Vagina (tissue), 2 donors: ENCODE measurements at regions not wholly inside any gene's neighbourhood (a gene's known extent, or its start where the extent isn't known, plus 50 kb on each side); places are given as distances from the start of the nearest gene placed in this dataset.

Experiments
- DNase-seq, 2 donors: peaks; one replicate each; pipeline ENCODE4 v3.0.0-alpha.2; 2017; ENCODE audit errors: extremely low spot score in 2 of 2
- H3K27ac ChIP-seq: fragments of 200-600 bp; sonication (generic); one replicate; pipeline ENCODE4 v1.5.1; 2019
- H3K27me3 ChIP-seq: fragments of 200-600 bp; sonication (generic); one replicate; pipeline ENCODE4 v1.5.1; 2019
- H3K36me3 ChIP-seq, 2 donors: fragments of 200-600 bp; sonication (generic); one replicate each; pipeline ENCODE4 v1.5.1; 2017 to 2019
- H3K4me1 ChIP-seq: fragments of 200-600 bp; sonication (generic); one replicate; pipeline ENCODE4 v1.5.1; 2019
- H3K4me3 ChIP-seq, 2 donors: fragments of 200-600 bp; sonication (generic); 1 replicate in 1 of 2; 2 replicates in 1 of 2; pipeline ENCODE4 v1.5.1; 2016 to 2019
- H3K9me3 ChIP-seq: fragments of 200-600 bp; sonication (generic); one replicate; pipeline ENCODE4 v1.5.1; 2019
- POLR2A ChIP-seq, 2 donors: fragments of 450-650 bp; IDR thresholded peaks; one replicate each; pipeline ENCODE4 v1.6.1; 2017; ENCODE audit warnings: antibody characterized with exemption in 2 of 2, mild to moderate bottlenecking in 2 of 2, moderate library complexity in 2 of 2
- POLR2AphosphoS5 ChIP-seq, 2 donors: sonication (generic); formaldehyde crosslinking; IDR thresholded peaks; one replicate each; pipeline ENCODE4 v1.9.0; 2017; ENCODE audit warnings: antibody characterized with exemption in 2 of 2, mild to moderate bottlenecking in 2 of 2, low read depth in 1 of 2; ENCODE audit not compliant: insufficient read depth in 1 of 2
- intact Hi-C: fragments of 100-400 bp; cut with DNase I; formaldehyde crosslinking; loops from one replicate; pipeline ENCODE4 v1.15.1; 2023
- TF ChIP-seq, protein P1 (sequence below), 3 experiments: fragments of 450-650 bp in 2 of 3; fragments of 200-600 bp in 1 of 3; sonication (generic) in 1 of 3; IDR thresholded peaks; one replicate each; pipeline ENCODE4 v1.5.1; 2017 to 2019; ENCODE audit warnings: antibody characterized with exemption in 3 of 3, mild to moderate bottlenecking in 2 of 3, moderate library complexity in 2 of 3

DNA sequence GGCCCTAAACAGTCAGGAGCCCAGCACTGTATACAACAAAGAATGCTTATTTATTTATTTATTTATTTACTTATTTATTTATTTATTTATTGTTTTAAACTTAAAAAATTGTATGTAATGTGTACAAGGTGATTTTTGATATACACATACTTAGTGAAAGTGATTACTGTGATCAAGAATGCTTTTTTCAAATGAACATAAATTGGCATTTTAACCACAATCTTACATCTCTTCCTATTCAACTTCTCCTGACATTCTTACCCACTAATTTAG lies 776.6 kb downstream of the TSN start:
- TF ChIP-seq, protein P1, sequence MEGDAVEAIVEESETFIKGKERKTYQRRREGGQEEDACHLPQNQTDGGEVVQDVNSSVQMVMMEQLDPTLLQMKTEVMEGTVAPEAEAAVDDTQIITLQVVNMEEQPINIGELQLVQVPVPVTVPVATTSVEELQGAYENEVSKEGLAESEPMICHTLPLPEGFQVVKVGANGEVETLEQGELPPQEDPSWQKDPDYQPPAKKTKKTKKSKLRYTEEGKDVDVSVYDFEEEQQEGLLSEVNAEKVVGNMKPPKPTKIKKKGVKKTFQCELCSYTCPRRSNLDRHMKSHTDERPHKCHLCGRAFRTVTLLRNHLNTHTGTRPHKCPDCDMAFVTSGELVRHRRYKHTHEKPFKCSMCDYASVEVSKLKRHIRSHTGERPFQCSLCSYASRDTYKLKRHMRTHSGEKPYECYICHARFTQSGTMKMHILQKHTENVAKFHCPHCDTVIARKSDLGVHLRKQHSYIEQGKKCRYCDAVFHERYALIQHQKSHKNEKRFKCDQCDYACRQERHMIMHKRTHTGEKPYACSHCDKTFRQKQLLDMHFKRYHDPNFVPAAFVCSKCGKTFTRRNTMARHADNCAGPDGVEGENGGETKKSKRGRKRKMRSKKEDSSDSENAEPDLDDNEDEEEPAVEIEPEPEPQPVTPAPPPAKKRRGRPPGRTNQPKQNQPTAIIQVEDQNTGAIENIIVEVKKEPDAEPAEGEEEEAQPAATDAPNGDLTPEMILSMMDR (IDR thresholded peaks at IDR 0.05) = no peak
- no peak for TF ChIP-seq POLR2AphosphoS5 (IDR thresholded peaks at IDR 0.05; ENCODE audit: insufficient read depth in 1 of 2, low read depth in 1 of 2)
- no peak for TF ChIP-seq POLR2A (IDR thresholded peaks at IDR 0.05)
- Histone ChIP-seq H3K4me1 (no peaks in the 10 kb centered on the region), H3K27me3 (no peaks in the 10 kb centered on the region), H3K27ac (no peak overlapping the region), H3K36me3 (no peaks in the 10 kb centered on the region), H3K9me3 (no peaks in the 10 kb centered on the region), H3K4me3 (no peak overlapping the region)
- no peak for DNase-seq
- intact Hi-C loops = no loop called here

DNA sequence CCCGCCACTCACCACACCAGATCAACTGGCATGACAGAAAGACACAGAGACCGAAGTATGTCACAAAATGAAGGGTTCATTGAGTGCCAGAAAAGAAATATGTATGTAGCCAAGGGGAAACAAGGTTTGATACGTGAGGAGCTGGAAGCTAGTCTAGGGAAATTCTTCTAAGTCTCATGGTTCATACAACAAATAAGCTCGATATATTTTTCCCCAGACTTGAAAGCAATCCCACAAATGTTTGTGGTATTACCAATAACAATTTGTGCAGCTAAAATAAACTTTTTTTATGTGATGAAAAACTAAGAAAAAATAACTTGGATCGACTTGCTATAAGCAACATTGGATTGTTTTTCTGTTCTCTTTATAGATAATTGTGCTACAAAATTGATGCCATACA lies 777.0 kb downstream of the TSN start:
- intact Hi-C loops = no loop called here

DNA sequence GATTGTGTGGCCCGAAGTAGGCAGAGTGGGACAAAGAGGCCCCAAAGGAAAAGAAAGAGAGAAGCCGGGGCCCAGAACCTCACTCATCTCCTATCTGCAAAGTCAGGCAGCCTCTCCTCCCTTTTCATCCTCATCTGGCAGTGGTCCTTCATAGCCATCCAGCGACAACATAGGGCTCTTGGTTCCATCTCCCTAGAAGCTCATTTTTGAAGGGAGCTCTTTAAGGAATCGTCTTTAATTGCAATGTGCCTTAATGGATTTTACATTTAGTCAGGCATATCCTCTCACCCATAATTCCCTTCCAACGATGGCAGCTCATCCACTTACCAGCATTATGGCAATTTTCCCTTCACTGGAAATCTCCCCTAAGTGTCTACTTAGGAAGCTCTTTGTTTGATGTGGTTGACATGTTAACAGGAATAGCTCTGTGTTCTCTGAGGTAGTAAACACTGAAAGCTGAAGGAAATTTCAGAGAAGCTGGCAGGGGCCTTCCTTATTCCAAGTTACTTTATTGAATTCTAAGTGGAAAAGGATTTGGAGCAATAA lies 780.6 kb downstream of the TSN start:
- no peaks in the 10 kb centered on the region for H3K36me3 ChIP-seq
- H3K27ac ChIP-seq = no peak overlapping the region
- no peaks in the 10 kb centered on the region for H3K27me3 ChIP-seq
- TF ChIP-seq, protein P1 (IDR thresholded peaks at IDR 0.05) = no peak
- no peak for TF ChIP-seq POLR2AphosphoS5 (IDR thresholded peaks at IDR 0.05; ENCODE audit: insufficient read depth in 1 of 2, low read depth in 1 of 2)
- TF ChIP-seq POLR2A (IDR thresholded peaks at IDR 0.05) = no peak
- no peak overlapping the region for H3K4me3 ChIP-seq
- no peak for DNase-seq
- H3K4me1 ChIP-seq = no peaks in the 10 kb centered on the region
- intact Hi-C loops = no loop called here
- H3K9me3 ChIP-seq = no peaks in the 10 kb centered on the region

More for the DNA sequence above, 777.0 kb downstream of the TSN start:
- Histone ChIP-seq H3K36me3 (no peaks in the 10 kb centered on the region), H3K27me3 (no peaks in the 10 kb centered on the region), H3K4me1 (no peaks in the 10 kb centered on the region), H3K4me3 (no peak overlapping the region), H3K9me3 (no peaks in the 10 kb centered on the region), H3K27ac (no peak overlapping the region)
- DNase-seq = no peak
- TF ChIP-seq POLR2A (IDR thresholded peaks at IDR 0.05) (no peak), POLR2AphosphoS5 (IDR thresholded peaks at IDR 0.05; ENCODE audit: insufficient read depth in 1 of 2, low read depth in 1 of 2) (no peak)
- TF ChIP-seq, protein P1 (IDR thresholded peaks at IDR 0.05) = no peak

DNA sequence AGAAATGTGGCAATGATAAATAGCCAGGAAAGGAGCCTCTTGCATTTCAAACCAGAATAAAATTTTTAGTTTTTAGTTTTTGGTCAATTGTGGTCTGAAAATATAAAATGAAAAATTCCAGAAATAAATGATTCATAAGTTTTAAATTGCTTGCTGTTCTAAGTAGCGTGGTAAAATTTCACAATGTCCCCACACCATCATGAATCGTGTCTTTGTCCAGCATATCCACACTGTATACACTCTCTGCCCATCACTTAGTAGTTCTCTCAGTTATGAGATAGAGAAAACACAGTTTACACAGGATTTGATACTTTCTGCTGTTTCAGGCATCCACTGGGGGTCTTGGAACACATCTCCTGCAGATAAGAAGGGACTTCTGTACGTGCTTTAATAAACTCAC lies 783.9 kb downstream of the TSN start:
- intact Hi-C loops = no loop called here
- H3K4me3 ChIP-seq = no peak overlapping the region
- H3K27ac ChIP-seq = no peak overlapping the region
- no peaks in the 10 kb centered on the region for H3K27me3 ChIP-seq
- no peaks in the 10 kb centered on the region for H3K4me1 ChIP-seq
- DNase-seq = no peak
- no peaks in the 10 kb centered on the region for H3K36me3 ChIP-seq
- TF ChIP-seq POLR2A (IDR thresholded peaks at IDR 0.05) (no peak), POLR2AphosphoS5 (IDR thresholded peaks at IDR 0.05; ENCODE audit: insufficient read depth in 1 of 2, low read depth in 1 of 2) (no peak)
- no peaks in the 10 kb centered on the region for H3K9me3 ChIP-seq

DNA sequence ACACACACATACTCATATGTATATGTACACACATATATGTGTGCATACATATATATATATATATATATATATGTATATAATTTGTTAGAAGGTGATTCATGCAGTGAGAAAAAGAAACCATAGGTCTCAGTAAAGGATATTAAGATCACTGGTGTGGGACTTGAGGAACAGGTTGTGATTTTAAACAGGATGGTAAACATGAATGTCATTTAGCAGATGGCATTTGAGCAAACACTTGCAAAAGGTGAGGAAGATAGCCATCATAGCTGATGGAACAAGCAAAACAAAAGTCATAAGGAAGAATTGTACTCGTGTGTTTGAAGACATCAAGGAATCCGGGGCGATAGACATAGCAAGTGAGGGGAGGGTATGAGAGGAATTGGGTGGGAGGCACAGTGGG lies 784.5 kb downstream of the TSN start:
- no peaks in the 10 kb centered on the region for H3K27me3 ChIP-seq
- TF ChIP-seq POLR2A (IDR thresholded peaks at IDR 0.05) (no peak), POLR2AphosphoS5 (IDR thresholded peaks at IDR 0.05; ENCODE audit: insufficient read depth in 1 of 2, low read depth in 1 of 2) (no peak)
- TF ChIP-seq, protein P1 (IDR thresholded peaks at IDR 0.05) = no peak

More for the DNA sequence above, 784.5 kb downstream of the TSN start:
- DNase-seq = no peak
- Histone ChIP-seq H3K36me3 (no peaks in the 10 kb centered on the region), H3K9me3 (no peaks in the 10 kb centered on the region), H3K27ac (no peak overlapping the region), H3K4me1 (no peaks in the 10 kb centered on the region), H3K4me3 (no peak overlapping the region)
- intact Hi-C loops = no loop called here
